H9 (cell line): ENCODE measurements at regions not wholly inside any gene's neighbourhood (a gene's known extent, or its start where the extent isn't known, plus 50 kb on each side); places are given as distances from the start of the nearest gene placed in this dataset.

Experiments
- DNase-seq: peaks from one replicate; pipeline ENCODE4 v3.0.0-alpha.2; 2017
- H2AFZ ChIP-seq: one replicate; pipeline ENCODE4 v1.6.1; 2013; ENCODE audit warnings: mild to moderate bottlenecking, low read length, control low read depth, moderate library complexity
- H2AK5ac ChIP-seq: 2 replicates; pipeline ENCODE4 v1.6.1; 2013; ENCODE audit warnings: low read length, control low read depth, mixed read lengths; ENCODE audit not compliant: insufficient read length
- H2BK120ac ChIP-seq: one replicate; pipeline ENCODE4 v1.6.1; 2013; ENCODE audit warnings: low read depth, mild to moderate bottlenecking, low read length, control low read depth, inconsistent platforms; ENCODE audit not compliant: poor library complexity, severe bottlenecking
- H2BK12ac ChIP-seq: 2 replicates; pipeline ENCODE4 v1.6.1; 2013; ENCODE audit warnings: low read length, control low read depth, mixed read lengths, low read depth; ENCODE audit not compliant: insufficient read length
- H2BK15ac ChIP-seq: 2 replicates; pipeline ENCODE4 v1.6.1; 2013; ENCODE audit warnings: low read depth, low read length, control low read depth
- H2BK20ac ChIP-seq: one replicate; pipeline ENCODE4 v1.6.1; 2013; ENCODE audit warnings: low read depth, mild to moderate bottlenecking, low read length, control low read depth, inconsistent platforms; ENCODE audit not compliant: poor library complexity, severe bottlenecking
- H2BK5ac ChIP-seq: 2 replicates; pipeline ENCODE4 v1.6.1; 2013; ENCODE audit warnings: low read length, control low read depth, mixed read lengths; ENCODE audit not compliant: insufficient read length
- H3K14ac ChIP-seq: 2 replicates; pipeline ENCODE4 v1.6.1; 2013; ENCODE audit warnings: low read length, control low read depth; ENCODE audit not compliant: insufficient read depth
- H3K18ac ChIP-seq: 2 replicates; pipeline ENCODE4 v1.6.1; 2013; ENCODE audit warnings: low read depth, mild to moderate bottlenecking, mixed read lengths, low read length, control low read depth; ENCODE audit not compliant: insufficient read length
- H3K23ac ChIP-seq: 2 replicates; pipeline ENCODE4 v1.6.1; 2013; ENCODE audit warnings: low read length, control low read depth, mixed read lengths, low read depth; ENCODE audit not compliant: insufficient read length
- H3K23me2 ChIP-seq: 2 replicates; pipeline ENCODE4 v1.6.1; 2013; ENCODE audit warnings: low read depth, mild to moderate bottlenecking, mixed read lengths, low read length, control low read depth; ENCODE audit not compliant: insufficient read length, poor library complexity, severe bottlenecking
- H3K27ac ChIP-seq: 2 replicates; pipeline ENCODE4 v1.5.1; 2013; ENCODE audit warnings: low read length, control low read depth, mixed read lengths, low read depth; ENCODE audit not compliant: insufficient read length
- H3K27me3 ChIP-seq: 2 replicates; pipeline ENCODE4 v1.6.1; 2013; ENCODE audit warnings: low read length, control low read depth, inconsistent platforms; ENCODE audit not compliant: insufficient read depth
- H3K4ac ChIP-seq: 2 replicates; pipeline ENCODE4 v1.6.1; 2013; ENCODE audit warnings: low read depth, mild to moderate bottlenecking, control low read depth, inconsistent platforms, low read length, moderate library complexity
- H3K4me1 ChIP-seq: 2 replicates; pipeline ENCODE4 v1.6.1; 2013; ENCODE audit warnings: low read length, control low read depth, inconsistent platforms; ENCODE audit not compliant: insufficient read depth
- H3K4me2 ChIP-seq: 2 replicates; pipeline ENCODE4 v1.6.1; 2013; ENCODE audit warnings: low read length, control low read depth, mixed read lengths; ENCODE audit not compliant: insufficient read length, insufficient read depth
- H3K56ac ChIP-seq: 2 replicates; pipeline ENCODE4 v1.6.1; 2013; ENCODE audit warnings: low read depth, mild to moderate bottlenecking, mixed read lengths, low read length, control low read depth; ENCODE audit not compliant: insufficient read length
- H3K79me1 ChIP-seq: 2 replicates; pipeline ENCODE4 v1.6.1; 2013; ENCODE audit warnings: low read depth, mild to moderate bottlenecking, moderate library complexity, low read length, control low read depth, inconsistent platforms; ENCODE audit not compliant: insufficient read depth, poor library complexity, severe bottlenecking
- H3K79me2 ChIP-seq: 2 replicates; pipeline ENCODE4 v1.6.1; 2013; ENCODE audit warnings: low read length, control low read depth, inconsistent platforms; ENCODE audit not compliant: insufficient read depth
- H3K9ac ChIP-seq: 2 replicates; pipeline ENCODE4 v1.6.1; 2013; ENCODE audit warnings: low read length, control low read depth, mixed read lengths; ENCODE audit not compliant: insufficient read length; ENCODE audit errors: extremely low read depth
- H3K9me3 ChIP-seq: one replicate; pipeline ENCODE4 v1.6.1; 2013; ENCODE audit warnings: low read depth, low read length, inconsistent platforms; ENCODE audit not compliant: control insufficient read depth
- H3T11ph ChIP-seq: one replicate; pipeline ENCODE4 v1.6.1; 2013; ENCODE audit warnings: mild to moderate bottlenecking, low read length, control low read depth, inconsistent platforms
- H4K20me1 ChIP-seq: one replicate; pipeline ENCODE4 v1.6.1; 2013; ENCODE audit not compliant: control insufficient read depth, insufficient read length, insufficient read depth
- H4K5ac ChIP-seq: 2 replicates; pipeline ENCODE4 v1.6.1; 2013; ENCODE audit warnings: low read depth, mild to moderate bottlenecking, mixed read lengths, low read length, control low read depth; ENCODE audit not compliant: insufficient read length
- H4K8ac ChIP-seq: replicated peaks from 2 replicates; pipeline ENCODE4 v1.6.1; 2013; ENCODE audit warnings: low read length, control low read depth, mixed read lengths, low read depth; ENCODE audit not compliant: insufficient read length
- H4K91ac ChIP-seq: 2 replicates; pipeline ENCODE4 v1.6.1; 2013; ENCODE audit warnings: low read depth, mild to moderate bottlenecking, moderate library complexity, mixed read lengths, low read length, control low read depth; ENCODE audit not compliant: insufficient read length
- H3K27ac Mint-ChIP-seq, 3 experiments: 2 replicates in 2 of 3; 3 replicates in 1 of 3; pipeline ENCODE4 v1.8.0; 2020 to 2021; ENCODE audit warnings: mixed read lengths in 3 of 3, mild to moderate bottlenecking in 1 of 3, moderate library complexity in 1 of 3
- H3K27me3 Mint-ChIP-seq: 2 replicates; pipeline ENCODE4 v1.8.0; 2021; ENCODE audit warnings: low read depth, mild to moderate bottlenecking, moderate library complexity, mixed read lengths
- H3K36me3 Mint-ChIP-seq, 3 experiments: 2 replicates in 2 of 3; 3 replicates in 1 of 3; pipeline ENCODE4 v1.8.0; 2020 to 2021; ENCODE audit warnings: low read depth in 3 of 3, mixed read lengths in 3 of 3; ENCODE audit not compliant: insufficient read depth in 1 of 3
- H3K4me1 Mint-ChIP-seq, 2 experiments: 2 replicates each; pipeline ENCODE4 v1.8.0; 2020; ENCODE audit warnings: mixed read lengths in 2 of 2
- H3K4me3 Mint-ChIP-seq, 2 experiments: 2 replicates in 1 of 2; 3 replicates in 1 of 2; pipeline ENCODE4 v1.8.0; 2020 to 2021; ENCODE audit warnings: mild to moderate bottlenecking in 2 of 2, mixed read lengths in 2 of 2, moderate library complexity in 1 of 2
- H3K9me3 Mint-ChIP-seq, 2 experiments: 2 replicates in 1 of 2; 3 replicates in 1 of 2; pipeline ENCODE4 v1.8.0; 2020; ENCODE audit warnings: mild to moderate bottlenecking in 2 of 2, mixed read lengths in 2 of 2, moderate library complexity in 1 of 2
- CTCF ChIP-seq: fragments of 200-600 bp; sonication (generic); conservative IDR thresholded peaks from 3 replicates; pipeline ENCODE4 v1.8.0; 2021; ENCODE audit warnings: antibody characterized with exemption, mild to moderate bottlenecking
- WGBS: extraction: QIAGEN DNeasy Blood & Tissue Kit; methylation state at CpG from one replicate; pipeline ENCODE4 v1.1.7; 2013; ENCODE audit warnings: missing lambda C conversion rate, low lambda C conversion rate, mixed read lengths; ENCODE audit not compliant: insufficient read length; ENCODE audit errors: extremely low coverage; 5-methylcytosine and 5-hydroxymethylcytosine counted together

GRCh38 chr18:46312221-46312620 is 208.0 kb downstream of the HAUS1 start:
- no peak overlapping the region for H3K9ac ChIP-seq
- Mint-ChIP-seq H3K36me3 (0 out of 7 replicates have a peak, but pooled peaks cover 0 to 3% (median 0%) of the 10 kb centered on the region in 3 experiments), H3K27me3 (peaks cover 7% of the 10 kb centered on the region), H3K9me3 (peaks cover 0 to 6% of the 10 kb centered on the region in 2 experiments; a peak in 1 of 5 replicates), H3K4me1 (peaks cover 14 to 21% of the 10 kb centered on the region in 2 experiments), H3K27ac (no peak overlapping the region), H3K4me3 (no peak overlapping the region)
- H2BK15ac ChIP-seq, result no peak overlapping the region
- no peaks in the 10 kb centered on the region for H3K9me3 ChIP-seq
- H3K27ac ChIP-seq, result no peak overlapping the region
- no peak overlapping the region for H3K18ac ChIP-seq
- no peak overlapping the region for H2BK5ac ChIP-seq
- H4K8ac ChIP-seq, result no peak overlapping the region
- no peak overlapping the region for H2AK5ac ChIP-seq
- no peak overlapping the region for H3K14ac ChIP-seq
- H4K91ac ChIP-seq, result no peak overlapping the region
- no peaks in the 10 kb centered on the region for H3K23me2 ChIP-seq
- no peak overlapping the region for H2BK20ac ChIP-seq
- no peak overlapping the region for H3K56ac ChIP-seq
- no peaks in the 10 kb centered on the region for H3K79me2 ChIP-seq
- H3T11ph ChIP-seq, result no peak overlapping the region
- no peaks in the 10 kb centered on the region for H4K20me1 ChIP-seq
- H2BK120ac ChIP-seq, result no peak overlapping the region
- no peak overlapping the region for H3K4ac ChIP-seq
- H3K4me1 ChIP-seq, result no peaks in the 10 kb centered on the region; the same call in 1 of the 2 replicates
- no peak for DNase-seq
- H4K5ac ChIP-seq, result no peak overlapping the region
- no peak for TF ChIP-seq CTCF
- no peaks in the 10 kb centered on the region for H3K27me3 ChIP-seq
- no peak overlapping the region for H2AFZ ChIP-seq
- no peak overlapping the region for H3K4me2 ChIP-seq
- H2BK12ac ChIP-seq, result no peak overlapping the region
- no peaks in the 10 kb centered on the region for H3K79me1 ChIP-seq
- H3K23ac ChIP-seq, result no peak overlapping the region
- no CpG with 5 or more reads among the region's 6 CpGs for WGBS
